ENCODE measurements at regions not wholly inside any gene's neighbourhood (a gene's known extent, or its start where the extent isn't known, plus 50 kb on each side); places are given as distances from the start of the nearest gene placed in this dataset.

DNA sequence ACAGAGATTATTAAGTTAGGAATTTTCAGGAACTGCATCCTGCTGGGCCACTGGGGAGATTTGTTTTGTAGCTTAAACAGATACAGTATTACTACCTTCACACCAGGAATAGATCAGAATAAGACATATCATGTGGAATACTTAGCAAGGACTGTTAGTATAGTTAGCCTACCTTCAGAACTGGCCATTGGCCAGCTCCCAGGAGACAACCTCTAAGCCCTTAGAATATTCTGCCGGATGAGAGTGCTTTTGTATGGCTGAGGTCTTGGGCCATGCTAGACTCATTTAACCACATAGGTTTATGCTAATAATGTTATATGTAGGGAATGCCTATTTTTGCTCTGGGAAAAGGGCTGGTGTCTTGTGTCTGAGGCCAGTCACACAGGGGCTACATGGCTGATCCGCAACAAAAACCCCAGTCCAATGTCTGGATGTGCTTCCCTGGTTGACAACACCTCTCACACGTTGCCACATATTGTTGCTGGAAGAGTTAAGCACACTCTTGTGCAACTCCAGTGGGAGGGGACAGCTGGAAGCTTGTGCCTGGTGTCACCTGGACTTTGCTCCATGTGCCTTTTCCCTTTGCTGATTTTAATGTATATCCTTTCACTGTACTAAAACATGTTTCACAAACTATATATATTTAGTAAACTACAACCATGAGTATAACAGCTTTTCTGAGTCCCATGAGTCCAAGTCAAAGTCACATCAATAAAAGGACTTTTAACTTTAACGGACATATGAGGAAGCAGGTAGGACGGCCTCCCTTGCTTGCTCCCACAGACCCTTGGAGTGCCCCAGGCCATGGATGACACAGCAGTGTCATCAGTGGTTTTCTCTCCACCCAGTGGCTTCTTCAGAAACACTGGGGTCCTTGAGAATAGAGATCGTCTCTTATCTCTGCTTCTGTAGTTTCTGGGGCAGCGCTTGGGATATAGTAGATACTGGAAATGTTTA is 118.0 kb upstream of the C3orf80 start:
- DNase-seq (ENCODE audit: low read depth), result no peak
- no peak overlapping the region for H3K4me3 ChIP-seq (ENCODE audit: low read depth, low read length)
- H3K27me3 ChIP-seq (ENCODE audit: control insufficient read depth, insufficient read depth, low read length), result no peaks in the 10 kb centered on the region
- H3K36me3 ChIP-seq (ENCODE audit: control insufficient read depth, insufficient read depth, low read length), result no peaks in the 10 kb centered on the region
- TF ChIP-seq, protein P1, sequence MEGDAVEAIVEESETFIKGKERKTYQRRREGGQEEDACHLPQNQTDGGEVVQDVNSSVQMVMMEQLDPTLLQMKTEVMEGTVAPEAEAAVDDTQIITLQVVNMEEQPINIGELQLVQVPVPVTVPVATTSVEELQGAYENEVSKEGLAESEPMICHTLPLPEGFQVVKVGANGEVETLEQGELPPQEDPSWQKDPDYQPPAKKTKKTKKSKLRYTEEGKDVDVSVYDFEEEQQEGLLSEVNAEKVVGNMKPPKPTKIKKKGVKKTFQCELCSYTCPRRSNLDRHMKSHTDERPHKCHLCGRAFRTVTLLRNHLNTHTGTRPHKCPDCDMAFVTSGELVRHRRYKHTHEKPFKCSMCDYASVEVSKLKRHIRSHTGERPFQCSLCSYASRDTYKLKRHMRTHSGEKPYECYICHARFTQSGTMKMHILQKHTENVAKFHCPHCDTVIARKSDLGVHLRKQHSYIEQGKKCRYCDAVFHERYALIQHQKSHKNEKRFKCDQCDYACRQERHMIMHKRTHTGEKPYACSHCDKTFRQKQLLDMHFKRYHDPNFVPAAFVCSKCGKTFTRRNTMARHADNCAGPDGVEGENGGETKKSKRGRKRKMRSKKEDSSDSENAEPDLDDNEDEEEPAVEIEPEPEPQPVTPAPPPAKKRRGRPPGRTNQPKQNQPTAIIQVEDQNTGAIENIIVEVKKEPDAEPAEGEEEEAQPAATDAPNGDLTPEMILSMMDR (IDR thresholded peaks at IDR 0.05; ENCODE audit: insufficient read depth, low read length, poor library complexity, severe bottlenecking), result no peak

DNA sequence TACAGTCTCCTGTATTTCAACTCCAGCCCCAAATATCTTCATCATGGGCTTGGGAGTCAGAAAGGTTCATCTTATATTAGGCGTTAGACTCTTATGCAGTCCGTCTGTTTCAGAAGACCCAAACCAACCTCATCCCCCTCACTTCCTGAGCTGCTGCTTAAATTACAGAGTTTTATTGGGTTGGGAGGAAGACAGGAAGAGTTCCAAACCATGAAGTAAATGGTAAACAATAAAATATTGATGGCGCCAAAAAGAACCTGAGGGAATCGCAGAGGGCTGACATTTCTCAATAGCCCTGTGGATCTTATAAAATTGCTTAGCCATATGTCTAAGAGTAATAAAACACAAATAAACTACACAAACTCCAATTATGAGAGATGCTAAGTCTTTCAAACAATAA is 116.9 kb upstream of the C3orf80 start:
- Histone ChIP-seq H3K4me3 (ENCODE audit: low read depth, low read length) (no peak overlapping the region), H3K36me3 (ENCODE audit: control insufficient read depth, insufficient read depth, low read length) (no peaks in the 10 kb centered on the region), H3K27me3 (ENCODE audit: control insufficient read depth, insufficient read depth, low read length) (no peaks in the 10 kb centered on the region)
- DNase-seq (ENCODE audit: low read depth), result no peak
- TF ChIP-seq, protein P1 (IDR thresholded peaks at IDR 0.05; ENCODE audit: insufficient read depth, low read length, poor library complexity, severe bottlenecking), result no peak

DNA sequence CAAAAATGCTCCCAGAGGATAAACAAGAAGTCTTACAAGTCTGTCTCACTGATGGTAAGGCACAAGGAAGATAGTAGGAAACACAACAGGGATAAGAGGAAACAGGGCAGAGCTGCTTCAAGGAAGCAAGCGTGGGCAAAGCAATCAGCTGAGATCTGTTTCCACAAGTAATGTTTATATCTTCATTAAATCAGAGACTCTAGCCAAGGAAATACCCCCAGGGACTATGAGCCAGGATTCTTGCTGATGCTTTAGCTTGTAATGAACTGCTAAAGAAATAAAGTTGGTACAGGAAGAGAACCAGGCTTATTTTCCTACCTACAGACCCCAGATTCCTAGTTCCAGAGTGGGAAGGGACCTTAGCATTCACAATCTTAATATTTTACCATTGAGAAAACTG is 112.7 kb upstream of the C3orf80 start:
- H3K27me3 ChIP-seq (ENCODE audit: control insufficient read depth, insufficient read depth, low read length), result no peaks in the 10 kb centered on the region
- no peaks in the 10 kb centered on the region for H3K36me3 ChIP-seq (ENCODE audit: control insufficient read depth, insufficient read depth, low read length)
- H3K4me3 ChIP-seq (ENCODE audit: low read depth, low read length), result no peak overlapping the region
- no peak for DNase-seq (ENCODE audit: low read depth)
- TF ChIP-seq, protein P1 (IDR thresholded peaks at IDR 0.05; ENCODE audit: insufficient read depth, low read length, poor library complexity, severe bottlenecking), result no peak

DNA sequence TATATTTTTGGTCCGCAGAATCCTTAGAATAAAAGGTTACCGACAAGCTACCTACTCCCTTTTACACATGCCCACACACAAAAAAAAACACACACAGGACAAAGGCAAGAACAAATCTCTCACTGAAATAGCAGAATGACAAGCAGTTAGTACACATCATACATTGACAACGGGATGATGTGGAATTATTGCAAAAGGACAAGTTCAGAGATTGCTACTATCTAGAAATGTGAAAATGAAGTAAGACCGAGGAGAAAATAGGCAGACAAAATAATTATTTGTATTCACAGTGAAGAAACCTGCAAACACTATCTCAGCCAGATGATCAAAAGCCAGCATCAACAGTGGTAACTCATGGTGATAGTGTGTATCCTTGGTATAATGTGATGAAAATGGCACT is 112.2 kb upstream of the C3orf80 start:
- Histone ChIP-seq H3K27me3 (ENCODE audit: control insufficient read depth, insufficient read depth, low read length) (no peaks in the 10 kb centered on the region), H3K36me3 (ENCODE audit: control insufficient read depth, insufficient read depth, low read length) (no peaks in the 10 kb centered on the region), H3K4me3 (ENCODE audit: low read depth, low read length) (no peak overlapping the region)
- TF ChIP-seq, protein P1 (IDR thresholded peaks at IDR 0.05; ENCODE audit: insufficient read depth, low read length, poor library complexity, severe bottlenecking), result no peak
- no peak for DNase-seq (ENCODE audit: low read depth)

DNA sequence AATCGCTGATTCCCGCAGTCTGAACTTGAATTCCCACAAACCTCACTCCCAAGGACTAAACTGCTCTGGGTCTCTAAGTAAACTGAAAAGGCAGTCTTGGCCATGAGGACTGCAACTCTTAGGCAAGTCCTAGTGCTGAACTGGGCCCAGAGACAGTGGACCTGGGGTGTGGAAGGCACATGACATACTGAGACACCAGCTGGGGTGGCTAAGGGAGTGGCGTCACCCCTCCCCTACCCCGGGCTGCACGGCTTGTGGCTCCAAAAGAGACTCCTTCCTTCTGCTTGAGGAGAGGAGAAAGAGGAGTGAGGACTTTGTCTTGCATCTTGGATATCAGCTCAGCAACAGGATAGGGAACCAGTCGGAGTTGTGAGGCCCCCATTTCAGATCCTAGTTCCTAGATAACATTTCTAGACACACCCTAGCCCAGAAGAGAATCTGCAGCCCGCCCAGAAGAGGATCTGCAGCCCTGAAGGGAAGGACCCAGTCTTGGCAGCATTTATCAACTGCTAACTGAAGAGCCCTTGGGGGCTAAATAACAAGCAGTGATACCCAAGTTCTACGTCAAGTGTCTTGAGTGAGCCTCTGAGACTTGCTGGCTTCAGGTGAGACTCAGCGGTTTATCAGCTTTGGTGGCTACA is 110.7 kb upstream of the C3orf80 start:
- TF ChIP-seq, protein P1 (IDR thresholded peaks at IDR 0.05; ENCODE audit: insufficient read depth, low read length, poor library complexity, severe bottlenecking), result no peak
- Histone ChIP-seq H3K4me3 (ENCODE audit: low read depth, low read length) (no peak overlapping the region), H3K27me3 (ENCODE audit: control insufficient read depth, insufficient read depth, low read length) (no peaks in the 10 kb centered on the region)

More for the DNA sequence above, 110.7 kb upstream of the C3orf80 start:
- no peak for DNase-seq (ENCODE audit: low read depth)
- H3K36me3 ChIP-seq (ENCODE audit: control insufficient read depth, insufficient read depth, low read length), result no peaks in the 10 kb centered on the region
